OCI-LY3 (cell line): ENCODE measurements at regions not wholly inside any gene's neighbourhood (a gene's known extent, or its start where the extent isn't known, plus 50 kb on each side); places are given as distances from the start of the nearest gene placed in this dataset.

ENCODE experiments used
- H2AFZ ChIP-seq: fragments of 200-600, 300-600 bp; shearing (Covaris generic); 2 replicates; pipeline ENCODE4 v1.6.0; 2014; ENCODE audit warnings: antibody characterized with exemption, low read depth, low read length
- H3K27ac ChIP-seq: fragments of 200-600, 300-600 bp; sonication (generic); 2 replicates; pipeline ENCODE4 v1.5.1; 2014; ENCODE audit warnings: mild to moderate bottlenecking, low read length, moderate library complexity, mixed read lengths
- H3K27me3 ChIP-seq: fragments of 200-600, 300-600 bp; sonication (generic); 2 replicates; pipeline ENCODE4 v1.6.1; 2014; ENCODE audit warnings: low read depth, low read length, mixed read lengths
- H3K36me3 ChIP-seq: fragments of 200-600, 300-600 bp; sonication (generic); replicated peaks from 2 replicates; pipeline ENCODE3; 2014; ENCODE audit warnings: low read depth, low read length, mixed read lengths
- H3K4me1 ChIP-seq: fragments of 300-600, 200-600 bp; sonication (generic); 2 replicates; pipeline ENCODE4 v1.6.1; 2014; ENCODE audit warnings: low read length, mixed read lengths
- H3K4me2 ChIP-seq: fragments of 200-600, 300-600 bp; sonication (generic); 2 replicates; pipeline ENCODE4 v1.6.1; 2014; ENCODE audit warnings: low read length, mixed read lengths
- H3K4me3 ChIP-seq: fragments of 300-600, 200-600 bp; sonication (generic); 2 replicates; pipeline ENCODE4 v1.5.1; 2014; ENCODE audit warnings: antibody characterized with exemption, mild to moderate bottlenecking, low read length, moderate library complexity
- H3K79me2 ChIP-seq: fragments of 300-600, 200-600 bp; shearing (Covaris generic); 2 replicates; pipeline ENCODE4 v1.6.1; 2014; ENCODE audit warnings: mild to moderate bottlenecking, low read length, mixed read lengths
- H3K9ac ChIP-seq: fragments of 300-600, 200-600 bp; shearing (Covaris generic); 2 replicates; pipeline ENCODE4 v1.6.0; 2014; ENCODE audit warnings: mild to moderate bottlenecking, low read length, moderate library complexity
- H3K9me3 ChIP-seq: fragments of 200-600, 300-600 bp; shearing (Covaris generic); 2 replicates; pipeline ENCODE4 v1.6.1; 2014; ENCODE audit warnings: low read length, mixed read lengths; ENCODE audit not compliant: insufficient read depth
- H4K20me1 ChIP-seq: fragments of 200-600, 300-600 bp; sonication (generic); 2 replicates; pipeline ENCODE4 v1.6.1; 2016; ENCODE audit warnings: low read length, mixed read lengths; ENCODE audit not compliant: insufficient read depth
- EZH2phosphoT487 ChIP-seq: fragments of 200-600 bp; shearing (Covaris generic); IDR thresholded peaks from 2 replicates; pipeline ENCODE4 v1.6.1; 2018; ENCODE audit warnings: antibody characterized with exemption, mixed run types, low read depth
- TF ChIP-seq, protein P1 (sequence below): fragments of 200-600, 300-600 bp; sonication (generic); IDR thresholded peaks from 2 replicates; pipeline ENCODE4 v1.5.1; 2014; ENCODE audit warnings: antibody characterized with exemption, low read length, low read depth

DNA sequence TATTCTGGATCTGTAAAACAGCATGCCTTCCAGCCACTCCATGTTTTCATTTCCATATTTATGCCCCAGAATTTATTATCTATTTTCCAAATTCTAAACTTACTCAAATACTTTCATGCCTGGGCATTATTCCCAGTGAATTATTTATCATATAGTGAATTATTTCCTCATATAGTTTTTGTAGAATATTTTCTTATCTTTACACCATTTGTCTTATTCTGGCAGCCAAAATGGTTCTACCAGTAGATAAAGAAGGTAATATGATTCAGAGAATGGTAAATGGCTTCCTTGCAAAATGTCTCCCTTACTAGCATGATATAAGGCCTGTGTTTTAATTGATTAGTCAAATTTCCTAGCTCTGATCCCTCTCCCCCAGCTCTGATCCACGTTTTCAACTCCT is 305.8 kb downstream of the SPRY2 start:
- no peaks in the 10 kb centered on the region for H3K79me2 ChIP-seq
- H3K9ac ChIP-seq = no peak overlapping the region
- no peak overlapping the region for H3K4me2 ChIP-seq
- no peaks in the 10 kb centered on the region for H4K20me1 ChIP-seq
- no peak overlapping the region for H3K27ac ChIP-seq
- no peak overlapping the region for H3K4me3 ChIP-seq
- peaks cover 32% of the 10 kb centered on the region for H3K4me1 ChIP-seq
- TF ChIP-seq, protein P1, sequence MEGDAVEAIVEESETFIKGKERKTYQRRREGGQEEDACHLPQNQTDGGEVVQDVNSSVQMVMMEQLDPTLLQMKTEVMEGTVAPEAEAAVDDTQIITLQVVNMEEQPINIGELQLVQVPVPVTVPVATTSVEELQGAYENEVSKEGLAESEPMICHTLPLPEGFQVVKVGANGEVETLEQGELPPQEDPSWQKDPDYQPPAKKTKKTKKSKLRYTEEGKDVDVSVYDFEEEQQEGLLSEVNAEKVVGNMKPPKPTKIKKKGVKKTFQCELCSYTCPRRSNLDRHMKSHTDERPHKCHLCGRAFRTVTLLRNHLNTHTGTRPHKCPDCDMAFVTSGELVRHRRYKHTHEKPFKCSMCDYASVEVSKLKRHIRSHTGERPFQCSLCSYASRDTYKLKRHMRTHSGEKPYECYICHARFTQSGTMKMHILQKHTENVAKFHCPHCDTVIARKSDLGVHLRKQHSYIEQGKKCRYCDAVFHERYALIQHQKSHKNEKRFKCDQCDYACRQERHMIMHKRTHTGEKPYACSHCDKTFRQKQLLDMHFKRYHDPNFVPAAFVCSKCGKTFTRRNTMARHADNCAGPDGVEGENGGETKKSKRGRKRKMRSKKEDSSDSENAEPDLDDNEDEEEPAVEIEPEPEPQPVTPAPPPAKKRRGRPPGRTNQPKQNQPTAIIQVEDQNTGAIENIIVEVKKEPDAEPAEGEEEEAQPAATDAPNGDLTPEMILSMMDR = no peak
- TF ChIP-seq EZH2phosphoT487 = no peak
- H3K9me3 ChIP-seq = no peaks in the 10 kb centered on the region
- no peaks in the 10 kb centered on the region for H3K36me3 ChIP-seq
- H2AFZ ChIP-seq = no peak overlapping the region
- H3K27me3 ChIP-seq = no peaks in the 10 kb centered on the region; the same call in 1 of the 2 replicates

DNA sequence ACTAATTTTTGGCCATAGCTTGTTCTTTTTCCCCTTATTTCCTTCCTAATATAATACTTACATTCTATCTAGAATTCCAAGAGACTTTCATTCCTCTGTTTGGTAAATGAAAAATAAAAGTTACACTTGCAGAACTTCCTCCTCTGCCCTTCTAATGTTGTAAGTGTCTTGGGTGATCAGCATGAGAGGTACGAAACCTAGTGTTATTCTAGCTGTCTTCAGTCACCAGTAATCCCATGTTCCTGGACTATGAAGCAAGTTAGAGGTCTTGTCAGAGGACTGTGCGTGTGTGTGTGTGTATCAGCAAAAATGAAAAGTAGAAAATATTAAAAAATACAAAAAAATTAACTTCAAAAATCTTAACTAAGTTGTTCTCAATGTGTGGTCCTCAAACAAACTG is 307.0 kb downstream of the SPRY2 start:
- no peak overlapping the region for H3K4me3 ChIP-seq
- no peak overlapping the region for H3K9ac ChIP-seq
- H3K27me3 ChIP-seq = no peaks in the 10 kb centered on the region
- no peaks in the 10 kb centered on the region for H4K20me1 ChIP-seq
- H3K36me3 ChIP-seq = no peaks in the 10 kb centered on the region
- H2AFZ ChIP-seq = no peak overlapping the region
- no peak overlapping the region for H3K27ac ChIP-seq
- TF ChIP-seq, protein P1 = no peak
- no peak for TF ChIP-seq EZH2phosphoT487
- H3K79me2 ChIP-seq = no peaks in the 10 kb centered on the region
- H3K4me1 ChIP-seq = peaks cover 26% of the 10 kb centered on the region
- no peak overlapping the region for H3K4me2 ChIP-seq
- H3K9me3 ChIP-seq = no peaks in the 10 kb centered on the region

DNA sequence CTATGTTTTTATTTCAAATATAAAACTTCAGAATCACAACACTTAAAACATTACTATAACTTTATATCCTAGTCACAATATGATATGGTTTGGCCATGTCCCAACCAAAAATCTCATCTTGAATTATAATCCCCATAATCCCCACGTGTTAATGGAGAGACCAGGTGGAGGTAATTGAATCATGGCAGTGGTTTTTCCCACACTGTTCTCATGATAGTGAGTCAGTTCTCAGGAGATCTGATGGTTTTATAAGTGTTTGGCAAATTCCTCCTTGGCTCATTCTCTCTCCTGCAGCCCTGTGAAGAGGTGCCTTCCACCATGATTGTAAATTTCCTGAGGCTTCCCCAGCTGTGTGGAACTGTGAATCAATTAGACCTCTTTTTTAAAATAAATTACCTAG is 307.6 kb downstream of the SPRY2 start:
- no peaks in the 10 kb centered on the region for H3K27me3 ChIP-seq
- no peak overlapping the region for H3K4me3 ChIP-seq
- H3K4me2 ChIP-seq = no peak overlapping the region
- H3K36me3 ChIP-seq = no peaks in the 10 kb centered on the region
- no peak overlapping the region for H3K27ac ChIP-seq
- TF ChIP-seq, protein P1 = no peak
- TF ChIP-seq EZH2phosphoT487 = no peak
- no peak overlapping the region for H2AFZ ChIP-seq
- H3K9me3 ChIP-seq = no peaks in the 10 kb centered on the region
- peaks cover 19% of the 10 kb centered on the region for H3K4me1 ChIP-seq
- H3K79me2 ChIP-seq = no peaks in the 10 kb centered on the region
- H4K20me1 ChIP-seq = no peaks in the 10 kb centered on the region
- no peak overlapping the region for H3K9ac ChIP-seq

DNA sequence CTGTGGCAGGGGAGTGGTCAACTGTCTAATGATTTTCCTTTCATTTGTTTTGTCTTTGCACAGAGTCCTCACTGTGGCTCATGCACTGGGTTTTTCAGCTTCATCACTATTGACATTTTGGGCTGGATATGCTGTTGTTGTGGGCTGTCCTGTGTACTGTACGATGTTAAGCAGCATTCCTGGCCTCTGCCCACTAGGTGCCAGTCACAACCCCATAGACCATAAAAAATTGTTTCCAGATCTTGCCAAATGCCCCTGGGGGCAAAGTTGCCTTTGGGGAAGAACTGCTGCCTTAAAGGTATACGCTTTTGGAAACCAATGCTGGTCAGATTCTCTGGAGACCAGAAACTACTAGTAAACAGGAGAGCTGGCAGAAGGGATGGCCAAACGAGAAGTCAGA is 310.4 kb downstream of the SPRY2 start:
- Histone ChIP-seq H3K9ac (no peak overlapping the region), H3K27me3 (no peaks in the 10 kb centered on the region), H3K36me3 (no peaks in the 10 kb centered on the region), H2AFZ (no peak overlapping the region), H3K4me1 (no peaks in the 10 kb centered on the region), H3K4me3 (no peak overlapping the region), H4K20me1 (no peaks in the 10 kb centered on the region), H3K27ac (no peak overlapping the region), H3K9me3 (no peaks in the 10 kb centered on the region), H3K4me2 (no peak overlapping the region), H3K79me2 (no peaks in the 10 kb centered on the region)
- TF ChIP-seq, protein P1 = peak; percentile 22
- no peak for TF ChIP-seq EZH2phosphoT487
